ENCODE measurements at regions not wholly inside any gene's neighbourhood (a gene's known extent, or its start where the extent isn't known, plus 50 kb on each side); places are given as distances from the start of the nearest gene placed in this dataset.

DNA sequence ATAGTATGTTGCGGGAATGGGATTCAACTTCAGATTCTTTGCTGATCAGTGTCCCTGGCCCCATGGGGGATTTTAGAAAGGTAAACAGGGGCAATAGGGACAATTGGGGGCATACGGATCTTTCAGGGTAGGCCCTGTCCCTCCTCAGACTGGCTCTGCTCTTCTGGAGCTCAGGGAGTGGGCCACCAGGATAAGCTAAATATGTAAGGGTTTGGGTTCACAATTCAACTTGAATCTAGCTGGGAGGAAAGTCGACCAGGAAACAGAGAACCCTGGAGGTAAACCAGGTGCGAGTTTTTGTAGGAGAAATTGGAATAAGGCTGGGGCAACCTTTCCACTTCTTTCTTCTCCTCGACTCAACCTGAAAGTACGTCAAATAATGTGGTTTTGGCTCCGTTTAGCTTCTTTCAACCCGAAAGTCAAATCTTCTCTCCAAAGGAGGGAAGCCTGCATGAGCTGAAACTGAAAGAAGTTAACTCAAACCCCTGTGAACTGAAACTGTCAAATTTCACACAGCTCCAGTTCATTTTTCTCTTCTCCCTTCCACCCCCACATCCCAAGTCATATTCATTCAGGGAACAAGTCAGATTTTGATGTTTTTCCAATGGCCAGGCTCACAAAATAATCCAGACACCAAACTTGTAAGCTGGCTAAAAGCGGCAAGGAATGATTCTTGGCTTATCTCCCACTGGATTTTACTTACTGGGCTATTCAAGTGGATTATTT, 278.2 kb downstream of the CLIC5 start:
- TF ChIP-seq SUZ12 (IDR thresholded peaks at IDR 0.05) (no peak), FOXA1 (IDR thresholded peaks at IDR 0.05) (no peak), ELF4 (IDR thresholded peaks at IDR 0.05) (no peak), TARDBP (IDR thresholded peaks at IDR 0.05) (no peak), NFRKB (IDR thresholded peaks at IDR 0.05) (no peak), CTBP1 (IDR thresholded peaks at IDR 0.05; ENCODE audit: borderline replicate concordance) (no peak), ZNF384 (IDR thresholded peaks at IDR 0.05) (no peak), HDGF (IDR thresholded peaks at IDR 0.05; ENCODE audit: borderline replicate concordance) (no peak), LEF1 (IDR thresholded peaks at IDR 0.05; ENCODE audit: borderline replicate concordance) (no peak), FOXM1 (IDR thresholded peaks at IDR 0.05; ENCODE audit: borderline replicate concordance) (no peak)
